ENCODE measurements at regions not wholly inside any gene's neighbourhood (a gene's known extent, or its start where the extent isn't known, plus 50 kb on each side); places are given as distances from the start of the nearest gene placed in this dataset.

DNA sequence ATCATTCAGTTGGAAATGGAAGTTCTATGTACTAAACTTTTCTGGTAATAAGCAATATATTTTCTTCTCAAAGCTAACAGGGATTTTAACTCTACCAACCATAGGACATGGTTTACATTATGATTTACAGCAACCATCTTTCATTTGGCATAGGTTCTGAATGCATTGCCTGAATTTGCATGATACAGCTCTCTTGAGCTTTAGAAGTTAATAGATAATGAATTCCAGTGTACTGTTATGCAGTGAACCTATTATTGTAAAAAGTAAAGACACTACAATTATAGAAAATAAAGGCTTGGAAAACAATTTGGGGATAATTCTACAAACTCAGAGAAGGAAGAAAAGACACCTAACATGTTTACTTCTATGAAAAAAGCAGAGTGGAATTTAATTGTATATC, 182.0 kb downstream of the GRB14 start:
- TF ChIP-seq CTCF (IDR thresholded peaks at IDR 0.05) (no peak), POLR2AphosphoS5 (IDR thresholded peaks at IDR 0.05) (no peak), POLR2A (IDR thresholded peaks at IDR 0.05) (no peak)

Measured in gastroesophageal sphincter (tissue), 3 donors.